ENCODE measurements at regions not wholly inside any gene's neighbourhood (a gene's known extent, or its start where the extent isn't known, plus 50 kb on each side); places are given as distances from the start of the nearest gene placed in this dataset.

GRCh38 chr2:20949256-20949655 lies 94.6 kb downstream of the APOB start:
- TF ChIP-seq, protein P1, sequence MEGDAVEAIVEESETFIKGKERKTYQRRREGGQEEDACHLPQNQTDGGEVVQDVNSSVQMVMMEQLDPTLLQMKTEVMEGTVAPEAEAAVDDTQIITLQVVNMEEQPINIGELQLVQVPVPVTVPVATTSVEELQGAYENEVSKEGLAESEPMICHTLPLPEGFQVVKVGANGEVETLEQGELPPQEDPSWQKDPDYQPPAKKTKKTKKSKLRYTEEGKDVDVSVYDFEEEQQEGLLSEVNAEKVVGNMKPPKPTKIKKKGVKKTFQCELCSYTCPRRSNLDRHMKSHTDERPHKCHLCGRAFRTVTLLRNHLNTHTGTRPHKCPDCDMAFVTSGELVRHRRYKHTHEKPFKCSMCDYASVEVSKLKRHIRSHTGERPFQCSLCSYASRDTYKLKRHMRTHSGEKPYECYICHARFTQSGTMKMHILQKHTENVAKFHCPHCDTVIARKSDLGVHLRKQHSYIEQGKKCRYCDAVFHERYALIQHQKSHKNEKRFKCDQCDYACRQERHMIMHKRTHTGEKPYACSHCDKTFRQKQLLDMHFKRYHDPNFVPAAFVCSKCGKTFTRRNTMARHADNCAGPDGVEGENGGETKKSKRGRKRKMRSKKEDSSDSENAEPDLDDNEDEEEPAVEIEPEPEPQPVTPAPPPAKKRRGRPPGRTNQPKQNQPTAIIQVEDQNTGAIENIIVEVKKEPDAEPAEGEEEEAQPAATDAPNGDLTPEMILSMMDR (IDR thresholded peaks at IDR 0.05) = no peak
- no peak for TF ChIP-seq POLR2A (IDR thresholded peaks at IDR 0.05)
